ENCODE measurements at regions not wholly inside any gene's neighbourhood (a gene's known extent, or its start where the extent isn't known, plus 50 kb on each side); places are given as distances from the start of the nearest gene placed in this dataset.
A peak's percentile ranks its signal among the peaks of the same experiment; 100 is the strongest.

- no peak for TF ChIP-seq EGR1 (IDR thresholded peaks at IDR 0.05; ENCODE audit: low read depth in 2 of 2)
Observed at GRCh38 chr2:139156730-139157129, 376.5 kb upstream of the NXPH2 start (continued).

- no peaks in the 10 kb centered on the region for H3K4me1 ChIP-seq (ENCODE audit: control insufficient read depth in 4 of 4, insufficient read depth in 4 of 4, low read length in 3 of 4)
- WGBS: 21% methylated on average over 3 of the region's 3 CpGs
- TF ChIP-seq HNF4A (conservative IDR thresholded peaks at IDR 0.05): no peak
- no peak for TF ChIP-seq ZBTB33 (IDR thresholded peaks at IDR 0.05)
- TF ChIP-seq FOXA1 (IDR thresholded peaks at IDR 0.05): no peak
- TF ChIP-seq EGR1 (IDR thresholded peaks at IDR 0.05; ENCODE audit: low read depth in 2 of 2): no peak
- no peak for TF ChIP-seq NR2F2 (IDR thresholded peaks at IDR 0.05)
- TF ChIP-seq FOXA2 (IDR thresholded peaks at IDR 0.05): no peak
- TF ChIP-seq YY1 (IDR thresholded peaks at IDR 0.05): no peak
- no peak for TF ChIP-seq TAF1 (conservative IDR thresholded peaks at IDR 0.05)
- no peak for TF ChIP-seq HNF4G (IDR thresholded peaks at IDR 0.05)
- TF ChIP-seq ATF3 (IDR thresholded peaks at IDR 0.05): no peak
- DNase-seq (ENCODE audit: low spot score): no peak
- H3K27me3 ChIP-seq (ENCODE audit: control insufficient read depth in 4 of 4, insufficient read depth in 4 of 4, low read length in 3 of 4): no peaks in the 10 kb centered on the region
- H3K4me3 ChIP-seq (ENCODE audit: low read depth in 1 of 3, low read length in 3 of 3): no peak overlapping the region
- H3K27ac ChIP-seq (ENCODE audit: low read depth in 1 of 2, low read length in 2 of 2): no peak overlapping the region
- no peak overlapping the region for H3K9ac ChIP-seq (ENCODE audit: low read depth in 1 of 2, low read length in 2 of 2)
- H3K36me3 ChIP-seq (ENCODE audit: control insufficient read depth in 4 of 4, insufficient read depth in 3 of 4, low read depth in 1 of 4, low read length in 3 of 4): no peaks in the 10 kb centered on the region
- H3K9me3 ChIP-seq (ENCODE audit: control insufficient read depth in 4 of 4, low read length in 3 of 4): no peaks in the 10 kb centered on the region
Observed at GRCh38 chr2:139155991-139156390, 375.8 kb upstream of the NXPH2 start.

GRCh38 chr2:139142252-139142880 is 362.2 kb upstream of the NXPH2 start:
- Histone ChIP-seq H3K4me3 (ENCODE audit: low read depth in 1 of 3, low read length in 3 of 3) (no peak overlapping the region), H3K4me1 (ENCODE audit: control insufficient read depth in 4 of 4, insufficient read depth in 4 of 4, low read length in 3 of 4) (no peaks in the 10 kb centered on the region), H3K27ac (ENCODE audit: low read depth in 1 of 2, low read length in 2 of 2) (no peak overlapping the region), H3K27me3 (ENCODE audit: control insufficient read depth in 4 of 4, insufficient read depth in 4 of 4, low read length in 3 of 4) (no peaks in the 10 kb centered on the region), H3K36me3 (ENCODE audit: control insufficient read depth in 4 of 4, insufficient read depth in 3 of 4, low read depth in 1 of 4, low read length in 3 of 4) (no peaks in the 10 kb centered on the region), H3K9me3 (ENCODE audit: control insufficient read depth in 4 of 4, low read length in 3 of 4) (peaks cover 0 to 2% (median 0%) of the 10 kb centered on the region in 4 donors), H3K9ac (ENCODE audit: low read depth in 1 of 2, low read length in 2 of 2) (no peak overlapping the region)
- no peak for TF ChIP-seq EGR1 (IDR thresholded peaks at IDR 0.05; ENCODE audit: low read depth in 2 of 2)
- TF ChIP-seq, protein P1, sequence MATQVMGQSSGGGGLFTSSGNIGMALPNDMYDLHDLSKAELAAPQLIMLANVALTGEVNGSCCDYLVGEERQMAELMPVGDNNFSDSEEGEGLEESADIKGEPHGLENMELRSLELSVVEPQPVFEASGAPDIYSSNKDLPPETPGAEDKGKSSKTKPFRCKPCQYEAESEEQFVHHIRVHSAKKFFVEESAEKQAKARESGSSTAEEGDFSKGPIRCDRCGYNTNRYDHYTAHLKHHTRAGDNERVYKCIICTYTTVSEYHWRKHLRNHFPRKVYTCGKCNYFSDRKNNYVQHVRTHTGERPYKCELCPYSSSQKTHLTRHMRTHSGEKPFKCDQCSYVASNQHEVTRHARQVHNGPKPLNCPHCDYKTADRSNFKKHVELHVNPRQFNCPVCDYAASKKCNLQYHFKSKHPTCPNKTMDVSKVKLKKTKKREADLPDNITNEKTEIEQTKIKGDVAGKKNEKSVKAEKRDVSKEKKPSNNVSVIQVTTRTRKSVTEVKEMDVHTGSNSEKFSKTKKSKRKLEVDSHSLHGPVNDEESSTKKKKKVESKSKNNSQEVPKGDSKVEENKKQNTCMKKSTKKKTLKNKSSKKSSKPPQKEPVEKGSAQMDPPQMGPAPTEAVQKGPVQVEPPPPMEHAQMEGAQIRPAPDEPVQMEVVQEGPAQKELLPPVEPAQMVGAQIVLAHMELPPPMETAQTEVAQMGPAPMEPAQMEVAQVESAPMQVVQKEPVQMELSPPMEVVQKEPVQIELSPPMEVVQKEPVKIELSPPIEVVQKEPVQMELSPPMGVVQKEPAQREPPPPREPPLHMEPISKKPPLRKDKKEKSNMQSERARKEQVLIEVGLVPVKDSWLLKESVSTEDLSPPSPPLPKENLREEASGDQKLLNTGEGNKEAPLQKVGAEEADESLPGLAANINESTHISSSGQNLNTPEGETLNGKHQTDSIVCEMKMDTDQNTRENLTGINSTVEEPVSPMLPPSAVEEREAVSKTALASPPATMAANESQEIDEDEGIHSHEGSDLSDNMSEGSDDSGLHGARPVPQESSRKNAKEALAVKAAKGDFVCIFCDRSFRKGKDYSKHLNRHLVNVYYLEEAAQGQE (IDR thresholded peaks at IDR 0.05): peak; percentile 98
- DNase-seq (ENCODE audit: low spot score): no peak
- WGBS: 43% methylated on average over 2 of the region's 2 CpGs

All from liver (tissue), 7 donors.